ENCODE measurements at regions not wholly inside any gene's neighbourhood (a gene's known extent, or its start where the extent isn't known, plus 50 kb on each side); places are given as distances from the start of the nearest gene placed in this dataset.
"Not testable (repeated sequence)": the region's sequence is repeated elsewhere in the genome, so short reads cannot be mapped to it uniquely, and the experiment has no call there.

- not testable (repeated sequence) for DNase-seq (ENCODE audit: low read depth in 2 of 2)
Measured at GRCh38 chr21:14008436-14008835, 202.3 kb downstream of the LIPI start.

- not testable (repeated sequence) for DNase-seq (ENCODE audit: low read depth in 2 of 2)
Measured at GRCh38 chr21:14008006-14008405, 202.7 kb downstream of the LIPI start.

GRCh38 chr21:14006144-14006543 is 204.6 kb downstream of the LIPI start:
- DNase-seq (ENCODE audit: low read depth in 2 of 2): not testable (repeated sequence)

- not testable (repeated sequence) for DNase-seq (ENCODE audit: low read depth in 2 of 2)
Measured at GRCh38 chr21:13986996-13987958, 223.5 kb downstream of the LIPI start.

GRCh38 chr21:13985865-13986863 is 224.6 kb downstream of the LIPI start:
- DNase-seq (ENCODE audit: low read depth in 2 of 2): not testable (repeated sequence)

GRCh38 chr21:13985137-13985864 is 225.5 kb downstream of the LIPI start:
- not testable (repeated sequence) for DNase-seq (ENCODE audit: low read depth in 2 of 2)

- not testable (repeated sequence) for DNase-seq (ENCODE audit: low read depth in 2 of 2)
Measured at GRCh38 chr21:13984728-13985127, 226.0 kb downstream of the LIPI start.

- not testable (repeated sequence) for DNase-seq (ENCODE audit: low read depth in 2 of 2)
Measured at GRCh38 chr21:13981176-13982087, 229.3 kb downstream of the LIPI start.

- peak; percentile 17 to 64 for DNase-seq (ENCODE audit: low read depth in 2 of 2)
Measured at GRCh38 chr21:13980115-13980662, 230.6 kb downstream of the LIPI start.

GRCh38 chr21:13979608-13980007 is 231.1 kb downstream of the LIPI start:
- not testable (repeated sequence) for DNase-seq (ENCODE audit: low read depth in 2 of 2)

- DNase-seq (ENCODE audit: low read depth in 2 of 2): not testable (repeated sequence)
Measured at GRCh38 chr21:13974582-13974981, 236.2 kb downstream of the LIPI start.

- DNase-seq (ENCODE audit: low read depth in 2 of 2): not testable (repeated sequence)
Measured at GRCh38 chr21:13969853-13970252, 240.9 kb downstream of the LIPI start.

- not testable (repeated sequence) for DNase-seq (ENCODE audit: low read depth in 2 of 2)
Measured at GRCh38 chr21:13969002-13969401, 241.8 kb downstream of the LIPI start.

GRCh38 chr21:13963259-13963658 is 247.5 kb downstream of the LIPI start:
- not testable (repeated sequence) for DNase-seq (ENCODE audit: low read depth in 2 of 2)

- DNase-seq (ENCODE audit: low read depth in 2 of 2): no peak
Measured at GRCh38 chr21:13937236-13937635, 273.5 kb downstream of the LIPI start.

GRCh38 chr21:13936033-13936937 is 274.5 kb downstream of the LIPI start:
- DNase-seq (ENCODE audit: low read depth in 2 of 2): not testable (repeated sequence)

- DNase-seq (ENCODE audit: low read depth in 2 of 2): not testable (repeated sequence)
Measured at GRCh38 chr21:13935396-13936032, 275.2 kb downstream of the LIPI start.

GRCh38 chr21:13934887-13935342 is 275.8 kb downstream of the LIPI start:
- not testable (repeated sequence) for DNase-seq (ENCODE audit: low read depth in 2 of 2)
